Mesendoderm (in vitro differentiated cells): ENCODE measurements at regions not wholly inside any gene's neighbourhood (a gene's known extent, or its start where the extent isn't known, plus 50 kb on each side); places are given as distances from the start of the nearest gene placed in this dataset.

Source experiments
- DNase-seq: peaks from one replicate; pipeline ENCODE4 v3.0.0; 2013
- H2AK5ac ChIP-seq: 2 replicates; pipeline ENCODE4 v1.6.1; 2013; ENCODE audit warnings: low read length, inconsistent platforms
- H2BK120ac ChIP-seq: 2 replicates; pipeline ENCODE4 v1.6.1; 2013; ENCODE audit warnings: low read depth, mild to moderate bottlenecking, low read length, moderate library complexity, mixed read lengths
- H2BK15ac ChIP-seq: replicated peaks from 2 replicates; pipeline ENCODE4 v1.6.1; 2013; ENCODE audit warnings: low read depth, mild to moderate bottlenecking, moderate library complexity
- H2BK5ac ChIP-seq: 2 replicates; pipeline ENCODE4 v1.6.1; 2013; ENCODE audit warnings: low read length, inconsistent platforms
- H3K18ac ChIP-seq: 2 replicates; pipeline ENCODE4 v1.6.1; 2013; ENCODE audit warnings: mild to moderate bottlenecking, low read length, mixed read lengths
- H3K23ac ChIP-seq: one replicate; pipeline ENCODE4 v1.6.1; 2013; ENCODE audit warnings: low read length
- H3K27ac ChIP-seq: 2 replicates; pipeline ENCODE4 v1.5.1; 2013; ENCODE audit warnings: low read depth, mild to moderate bottlenecking, inconsistent platforms, low read length, moderate library complexity
- H3K27me3 ChIP-seq: 2 replicates; pipeline ENCODE4 v1.6.1; 2013; ENCODE audit warnings: low read length, control low read depth, mild to moderate bottlenecking, inconsistent platforms; ENCODE audit not compliant: insufficient read depth, poor library complexity
- H3K36me3 ChIP-seq: 2 replicates; pipeline ENCODE4 v1.6.1; 2013; ENCODE audit warnings: low read length, inconsistent platforms; ENCODE audit not compliant: control insufficient read depth, insufficient read depth
- H3K4ac ChIP-seq: one replicate; pipeline ENCODE4 v1.6.1; 2013; ENCODE audit warnings: low read depth, mild to moderate bottlenecking, low read length, moderate library complexity
- H3K4me1 ChIP-seq: 2 replicates; pipeline ENCODE4 v1.6.1; 2013; ENCODE audit warnings: low read depth, low read length, inconsistent platforms; ENCODE audit not compliant: control insufficient read depth
- H3K4me2 ChIP-seq: 2 replicates; pipeline ENCODE4 v1.6.1; 2013; ENCODE audit warnings: low read length
- H3K4me3 ChIP-seq: 2 replicates; pipeline ENCODE4 v1.5.1; 2013; ENCODE audit warnings: mild to moderate bottlenecking, low read length
- H3K56ac ChIP-seq: one replicate; pipeline ENCODE4 v1.6.1; 2013; ENCODE audit warnings: low read length
- H3K79me1 ChIP-seq: 2 replicates; pipeline ENCODE4 v1.6.1; 2013; ENCODE audit warnings: low read length, inconsistent platforms
- H3K79me2 ChIP-seq: 2 replicates; pipeline ENCODE4 v1.6.1; 2013; ENCODE audit warnings: mild to moderate bottlenecking, low read length; ENCODE audit not compliant: control insufficient read depth, insufficient read depth
- H3K9ac ChIP-seq: 2 replicates; pipeline ENCODE4 v1.6.1; 2013; ENCODE audit warnings: low read length, inconsistent platforms
- H4K5ac ChIP-seq: one replicate; pipeline ENCODE4 v1.6.1; 2013; ENCODE audit warnings: low read length
- H4K8ac ChIP-seq: one replicate; pipeline ENCODE4 v1.6.1; 2013; ENCODE audit warnings: low read depth, mild to moderate bottlenecking, control low read depth, low read length, moderate library complexity
- WGBS: extraction: QIAGEN DNeasy Blood & Tissue Kit; methylation state at CpG from one replicate; pipeline ENCODE4 v1.1.7; 2013; ENCODE audit warnings: low lambda C conversion rate, missing lambda C conversion rate; ENCODE audit not compliant: insufficient coverage; ENCODE audit errors: extremely low coverage; 5-methylcytosine and 5-hydroxymethylcytosine counted together

GRCh38 chr1:60727552-60727951 is 354.8 kb upstream of the NFIA start:
- Histone ChIP-seq H4K5ac (no peak overlapping the region), H3K4ac (no peak overlapping the region), H3K56ac (no peak overlapping the region), H3K23ac (no peak overlapping the region), H2BK15ac (no peak overlapping the region), H2BK120ac (no peak overlapping the region), H3K9ac (no peak overlapping the region), H3K18ac (no peak overlapping the region), H2BK5ac (no peak overlapping the region), H3K4me2 (no peak overlapping the region), H3K79me2 (no peaks in the 10 kb centered on the region), H3K27ac (no peak overlapping the region), H3K4me1 (no peaks in the 10 kb centered on the region), H3K27me3 (no peaks in the 10 kb centered on the region), H2AK5ac (no peak overlapping the region), H3K36me3 (no peaks in the 10 kb centered on the region), H3K4me3 (no peak overlapping the region), H3K79me1 (no peaks in the 10 kb centered on the region), H4K8ac (no peak overlapping the region)
- no CpG with 5 or more reads among the region's 1 CpG for WGBS
- peak; percentile 94 for DNase-seq

GRCh38 chr1:60716472-60716871 is 365.9 kb upstream of the NFIA start:
- Histone ChIP-seq H3K27ac (no peak overlapping the region), H2BK15ac (no peak overlapping the region), H3K4me2 (no peak overlapping the region), H3K4ac (no peak overlapping the region), H3K79me1 (no peaks in the 10 kb centered on the region), H3K36me3 (no peaks in the 10 kb centered on the region), H4K8ac (no peak overlapping the region), H3K27me3 (no peaks in the 10 kb centered on the region), H2AK5ac (no peak overlapping the region), H2BK5ac (no peak overlapping the region), H4K5ac (no peak overlapping the region), H3K4me3 (no peak overlapping the region), H3K4me1 (no peaks in the 10 kb centered on the region), H3K9ac (no peak overlapping the region), H3K18ac (no peak overlapping the region), H3K79me2 (no peaks in the 10 kb centered on the region), H3K56ac (no peak overlapping the region), H2BK120ac (no peak overlapping the region), H3K23ac (no peak overlapping the region)
- no CpG with 5 or more reads among the region's 3 CpGs for WGBS
- no peak for DNase-seq

DNA sequence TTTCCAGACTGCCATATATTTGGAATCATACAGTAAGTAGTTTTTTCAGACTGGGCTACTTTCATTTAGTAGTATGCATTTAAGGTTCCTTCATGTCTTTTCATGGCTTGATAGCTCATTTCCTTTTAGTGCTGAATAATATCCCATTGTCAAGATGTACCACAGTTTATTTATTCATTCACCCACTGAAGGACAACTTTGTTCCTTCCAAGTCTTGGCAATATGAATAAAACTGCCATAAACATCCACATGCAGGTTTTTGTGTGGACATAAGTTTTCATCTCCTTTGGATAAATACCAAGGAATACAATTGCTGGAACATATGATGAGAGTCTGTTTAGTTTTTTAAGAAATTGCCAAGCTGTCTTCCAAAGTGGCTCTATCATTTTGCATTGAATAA is 366.4 kb upstream of the NFIA start:
- no peak for DNase-seq
- no peak overlapping the region for H3K4me3 ChIP-seq
- no peak overlapping the region for H4K8ac ChIP-seq
- H4K5ac ChIP-seq, result no peak overlapping the region
- no peak overlapping the region for H3K56ac ChIP-seq
- H3K18ac ChIP-seq, result no peak overlapping the region
- H2BK120ac ChIP-seq, result no peak overlapping the region
- H3K36me3 ChIP-seq, result no peaks in the 10 kb centered on the region
- no peak overlapping the region for H2BK15ac ChIP-seq
- no peak overlapping the region for H2BK5ac ChIP-seq
- no peak overlapping the region for H3K4ac ChIP-seq
- no peaks in the 10 kb centered on the region for H3K79me1 ChIP-seq
- no peak overlapping the region for H3K4me2 ChIP-seq
- H3K23ac ChIP-seq, result no peak overlapping the region
- no peak overlapping the region for H3K27ac ChIP-seq
- no peak overlapping the region for H3K9ac ChIP-seq
- H3K4me1 ChIP-seq, result no peaks in the 10 kb centered on the region
- no peaks in the 10 kb centered on the region for H3K27me3 ChIP-seq
- no peaks in the 10 kb centered on the region for H3K79me2 ChIP-seq
- H2AK5ac ChIP-seq, result no peak overlapping the region

GRCh38 chr1:60709426-60709825 is 372.9 kb upstream of the NFIA start:
- DNase-seq, result no peak
- no peak overlapping the region for H4K5ac ChIP-seq
- no peak overlapping the region for H3K4me3 ChIP-seq
- no peak overlapping the region for H3K23ac ChIP-seq
- no peak overlapping the region for H3K27ac ChIP-seq
- H3K4me1 ChIP-seq, result no peaks in the 10 kb centered on the region
- H4K8ac ChIP-seq, result no peak overlapping the region
- H2AK5ac ChIP-seq, result no peak overlapping the region
- no peak overlapping the region for H2BK5ac ChIP-seq
- H2BK120ac ChIP-seq, result no peak overlapping the region
- no peak overlapping the region for H3K18ac ChIP-seq
- H3K4ac ChIP-seq, result no peak overlapping the region
- no peak overlapping the region for H2BK15ac ChIP-seq
- H3K79me1 ChIP-seq, result no peaks in the 10 kb centered on the region
- H3K79me2 ChIP-seq, result no peaks in the 10 kb centered on the region
- H3K36me3 ChIP-seq, result no peaks in the 10 kb centered on the region
- no peak overlapping the region for H3K9ac ChIP-seq
- no peak overlapping the region for H3K56ac ChIP-seq
- no peak overlapping the region for H3K4me2 ChIP-seq
- no peaks in the 10 kb centered on the region for H3K27me3 ChIP-seq

- H3K79me1 ChIP-seq, result no peaks in the 10 kb centered on the region
- no peak overlapping the region for H3K4me3 ChIP-seq
- no peak for DNase-seq
- no peak overlapping the region for H3K9ac ChIP-seq
- no peak overlapping the region for H3K4ac ChIP-seq
- no peak overlapping the region for H3K27ac ChIP-seq
- no peak overlapping the region for H3K4me2 ChIP-seq
- H4K8ac ChIP-seq, result no peak overlapping the region
- H3K4me1 ChIP-seq, result no peaks in the 10 kb centered on the region
- no peak overlapping the region for H2AK5ac ChIP-seq
- H4K5ac ChIP-seq, result no peak overlapping the region
- no peaks in the 10 kb centered on the region for H3K27me3 ChIP-seq
- no peaks in the 10 kb centered on the region for H3K36me3 ChIP-seq
- H2BK120ac ChIP-seq, result no peak overlapping the region
- no peak overlapping the region for H3K56ac ChIP-seq
- WGBS, result no CpG with 5 or more reads among the region's 2 CpGs
- no peak overlapping the region for H2BK5ac ChIP-seq
- H3K23ac ChIP-seq, result no peak overlapping the region
- no peak overlapping the region for H3K18ac ChIP-seq
- no peak overlapping the region for H2BK15ac ChIP-seq
- H3K79me2 ChIP-seq, result no peaks in the 10 kb centered on the region
These were observed 377.3 kb upstream of the NFIA start for GRCh38 chr1:60705026-60705425.

GRCh38 chr1:60703155-60703554 is 379.2 kb upstream of the NFIA start:
- Histone ChIP-seq H2BK15ac (no peak overlapping the region), H3K9ac (no peak overlapping the region), H3K23ac (no peak overlapping the region), H4K8ac (no peak overlapping the region), H3K4ac (no peak overlapping the region), H3K4me2 (no peak overlapping the region), H3K79me2 (no peaks in the 10 kb centered on the region), H3K36me3 (no peaks in the 10 kb centered on the region), H3K4me3 (no peak overlapping the region), H2BK5ac (no peak overlapping the region), H2AK5ac (no peak overlapping the region), H2BK120ac (no peak overlapping the region), H3K56ac (no peak overlapping the region), H3K79me1 (no peaks in the 10 kb centered on the region), H3K27ac (no peak overlapping the region), H3K4me1 (no peaks in the 10 kb centered on the region), H3K18ac (no peak overlapping the region), H3K27me3 (no peaks in the 10 kb centered on the region), H4K5ac (no peak overlapping the region)
- DNase-seq, result no peak
